Activated B cell treated with CpG ODN at 0.5 μM for 24 hours (primary cell): ENCODE measurements at regions not wholly inside any gene's neighbourhood (a gene's known extent, or its start where the extent isn't known, plus 50 kb on each side); places are given as distances from the start of the nearest gene placed in this dataset.

Source experiments
- ATAC-seq: fragments of 200-7000 bp; cut with Tn5 transposase; one replicate; pipeline ENCODE4 v1.10.0; 2021; ENCODE audit warnings: low read depth, mild to moderate bottlenecking, moderate library complexity
- CTCF ChIA-PET: fragments of 350-600 bp; sonication (Branson Sonifier 250); formaldehyde crosslinking; loops from one replicate; lab custom pipeline; 2021; ENCODE audit warnings: antibody characterized with exemption; lab: Charles Lee
- POLR2A ChIA-PET: fragments of 350-600 bp; sonication (Branson Sonifier 250); formaldehyde crosslinking; loops from one replicate; lab custom pipeline; 2021; ENCODE audit warnings: antibody characterized with exemption; lab: Charles Lee
- DNase-seq: peaks from one replicate; pipeline ENCODE4 v3.0.0; 2022
- H3K27ac Mint-ChIP-seq: one replicate; pipeline ENCODE4 v1.8.0; 2020; ENCODE audit warnings: mixed read lengths
- H3K27me3 Mint-ChIP-seq: one replicate; pipeline ENCODE4 v1.8.0; 2021; ENCODE audit warnings: mixed read lengths
- H3K36me3 Mint-ChIP-seq: one replicate; pipeline ENCODE4 v1.8.0; 2021; ENCODE audit warnings: low read depth, mixed read lengths
- H3K4me1 Mint-ChIP-seq: one replicate; pipeline ENCODE4 v1.8.0; 2021; ENCODE audit warnings: mixed read lengths
- H3K4me3 Mint-ChIP-seq: one replicate; pipeline ENCODE4 v1.8.0; 2020; ENCODE audit warnings: mild to moderate bottlenecking, mixed read lengths
- H3K9me3 Mint-ChIP-seq: one replicate; pipeline ENCODE4 v1.8.0; 2020; ENCODE audit warnings: mixed read lengths
- CTCF ChIP-seq: fragments of 200-600 bp; IDR thresholded peaks from one replicate; pipeline ENCODE4 v1.8.0; 2022; ENCODE audit warnings: antibody characterized with exemption, mild to moderate bottlenecking
- intact Hi-C: fragments of 100-400 bp; cut with micrococcal nuclease; formaldehyde crosslinking; loops from one replicate; pipeline ENCODE4 v1.15.1; 2024

- Mint-ChIP-seq H3K27ac (no peak overlapping the region), H3K27me3 (no peaks in the 10 kb centered on the region), H3K36me3 (no peaks in the 10 kb centered on the region), H3K4me3 (no peak overlapping the region), H3K4me1 (no peaks in the 10 kb centered on the region), H3K9me3 (no peaks in the 10 kb centered on the region)
- no peak for ATAC-seq
- POLR2A ChIA-PET, result no interaction called here
- CTCF ChIA-PET, result no interaction called here
- intact Hi-C loops, result no loop called here
- no peak for DNase-seq
- TF ChIP-seq CTCF, result no peak
Observed at GRCh38 chr2:198587240-198587639, 782.8 kb downstream of the PLCL1 start.

- no peaks in the 10 kb centered on the region for H3K36me3 Mint-ChIP-seq
- no peaks in the 10 kb centered on the region for H3K4me1 Mint-ChIP-seq
- ChIA-PET CTCF (no interaction called here), POLR2A (no interaction called here)
- no peak overlapping the region for H3K27ac Mint-ChIP-seq
- intact Hi-C loops, result no loop called here
- ATAC-seq (no peak), DNase-seq (no peak)
- no peak overlapping the region for H3K4me3 Mint-ChIP-seq
- peaks cover 3% of the 10 kb centered on the region for H3K9me3 Mint-ChIP-seq
- H3K27me3 Mint-ChIP-seq, result no peaks in the 10 kb centered on the region
- no peak for TF ChIP-seq CTCF
Observed at GRCh38 chr2:198571393-198571792, 767.0 kb downstream of the PLCL1 start.

- intact Hi-C loops, result no loop called here
- TF ChIP-seq CTCF, result no peak
- Mint-ChIP-seq H3K27ac (no peak overlapping the region), H3K9me3 (peaks cover 13% of the 10 kb centered on the region), H3K4me1 (no peaks in the 10 kb centered on the region), H3K27me3 (no peaks in the 10 kb centered on the region), H3K4me3 (no peak overlapping the region), H3K36me3 (no peaks in the 10 kb centered on the region)
- ATAC-seq (no peak), DNase-seq (no peak)
- ChIA-PET POLR2A (no interaction called here), CTCF (no interaction called here)
Observed at GRCh38 chr2:198558176-198558575, 753.8 kb downstream of the PLCL1 start.

GRCh38 chr2:198546122-198546521 is 741.7 kb downstream of the PLCL1 start:
- TF ChIP-seq CTCF, result no peak
- Mint-ChIP-seq H3K4me3 (no peak overlapping the region), H3K27me3 (no peaks in the 10 kb centered on the region), H3K4me1 (no peaks in the 10 kb centered on the region), H3K9me3 (no peaks in the 10 kb centered on the region), H3K36me3 (no peaks in the 10 kb centered on the region), H3K27ac (no peak overlapping the region)
- no peak for DNase-seq
- CTCF ChIA-PET, result interaction anchor here (0.6 kb wide), 1 partner anchor 546 kb away, joined by 3 read pairs; no protein-coding TSS in a partner anchor
- intact Hi-C loops, result no loop called here
- POLR2A ChIA-PET, result no interaction called here
- no peak for ATAC-seq

GRCh38 chr2:198545411-198545810 is 741.0 kb downstream of the PLCL1 start:
- Mint-ChIP-seq H3K4me1 (no peaks in the 10 kb centered on the region), H3K27ac (no peak overlapping the region), H3K27me3 (no peaks in the 10 kb centered on the region), H3K4me3 (no peak overlapping the region), H3K9me3 (no peaks in the 10 kb centered on the region), H3K36me3 (no peaks in the 10 kb centered on the region)
- no peak for TF ChIP-seq CTCF
- DNase-seq (no peak), ATAC-seq (no peak)
- ChIA-PET POLR2A (no interaction called here), CTCF (no interaction called here)
- intact Hi-C loops, result no loop called here
